ENCODE measurements at regions not wholly inside any gene's neighbourhood (a gene's known extent, or its start where the extent isn't known, plus 50 kb on each side); places are given as distances from the start of the nearest gene placed in this dataset.

DNA sequence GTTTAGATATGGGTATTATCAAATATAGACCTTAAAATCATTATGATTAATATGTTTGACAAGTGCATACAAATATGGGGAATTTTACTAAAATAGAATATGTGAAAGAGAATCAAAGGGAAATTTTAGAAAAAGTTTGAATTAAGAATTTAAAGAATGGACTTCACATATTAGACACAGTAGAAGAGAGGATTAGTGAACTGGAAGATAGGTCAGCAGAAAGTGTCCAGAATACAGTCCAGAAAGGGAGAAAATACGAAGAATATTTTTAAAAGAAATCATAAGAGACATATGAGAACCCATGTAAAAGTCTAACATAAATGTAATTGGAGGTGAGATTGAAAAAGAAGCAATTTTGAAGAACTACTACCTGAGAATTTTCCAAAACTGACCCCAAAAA is 139.9 kb downstream of the DTWD1 start:
- TF ChIP-seq SP1 (IDR thresholded peaks at IDR 0.05) (no peak), SUZ12 (IDR thresholded peaks at IDR 0.05) (no peak), ARNT (IDR thresholded peaks at IDR 0.05) (no peak), FOXA1 (IDR thresholded peaks at IDR 0.05) (no peak), L3MBTL2 (conservative IDR thresholded peaks at IDR 0.05) (no peak), TARDBP (IDR thresholded peaks at IDR 0.05) (no peak), BHLHE40 (IDR thresholded peaks at IDR 0.05; ENCODE audit: borderline replicate concordance) (no peak)
